HUDEP-2 (cell line): ENCODE measurements at regions not wholly inside any gene's neighbourhood (a gene's known extent, or its start where the extent isn't known, plus 50 kb on each side); places are given as distances from the start of the nearest gene placed in this dataset.
"Not testable (repeated sequence)": the region's sequence is repeated elsewhere in the genome, so short reads cannot be mapped to it uniquely, and the experiment has no call there.

Source experiments
- DNase-seq, 76 experiments: peaks; one replicate each; lab custom pipeline; 2025; ENCODE audit not compliant: unreplicated experiment in 76 of 76; lab: John Stamatoyannopoulos, UW

DNA sequence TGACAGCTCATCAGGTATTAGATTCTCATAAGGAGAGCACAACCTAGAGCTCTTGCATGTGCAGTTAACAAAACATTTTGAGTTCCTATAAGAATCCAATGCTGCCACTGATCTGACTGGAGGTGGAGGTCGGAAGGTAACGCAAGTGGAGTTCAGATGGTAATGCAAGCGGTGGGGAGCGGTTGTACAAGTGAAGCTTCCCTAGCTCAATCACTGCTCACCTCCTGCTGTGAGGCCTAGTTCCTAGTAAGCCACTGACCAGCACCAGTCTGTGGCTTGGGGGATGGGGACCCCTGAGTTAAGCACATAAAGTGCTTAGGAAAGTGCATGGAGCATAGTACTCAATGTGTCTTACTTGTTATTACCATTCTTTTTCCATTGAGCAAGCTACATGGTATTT, 983.2 kb upstream of the IGFBP7 start:
- DNase-seq = no peak

GRCh38 chr4:58090539-58090938, 980.4 kb upstream of the IGFBP7 start:
- no peak for DNase-seq

DNA sequence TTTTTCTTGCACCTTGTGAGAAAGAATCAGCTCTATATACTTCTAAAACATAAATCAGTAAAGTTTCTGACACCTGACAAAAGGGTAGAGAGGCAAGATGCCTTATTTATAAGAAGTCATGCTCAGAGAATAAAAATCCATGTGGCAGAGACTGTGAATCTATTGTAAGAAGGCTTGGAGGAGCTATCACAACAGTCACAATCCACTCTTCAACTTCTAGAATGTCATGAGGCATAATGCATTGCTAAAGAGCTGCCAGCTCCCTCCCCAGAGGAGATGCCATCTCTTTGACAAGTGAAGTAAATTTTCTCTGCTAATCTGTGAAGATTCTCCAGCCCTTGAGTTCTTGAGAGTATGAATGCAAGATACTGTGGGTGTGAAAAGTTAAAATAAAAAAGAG, 971.2 kb upstream of the IGFBP7 start:
- no peak for DNase-seq

DNA sequence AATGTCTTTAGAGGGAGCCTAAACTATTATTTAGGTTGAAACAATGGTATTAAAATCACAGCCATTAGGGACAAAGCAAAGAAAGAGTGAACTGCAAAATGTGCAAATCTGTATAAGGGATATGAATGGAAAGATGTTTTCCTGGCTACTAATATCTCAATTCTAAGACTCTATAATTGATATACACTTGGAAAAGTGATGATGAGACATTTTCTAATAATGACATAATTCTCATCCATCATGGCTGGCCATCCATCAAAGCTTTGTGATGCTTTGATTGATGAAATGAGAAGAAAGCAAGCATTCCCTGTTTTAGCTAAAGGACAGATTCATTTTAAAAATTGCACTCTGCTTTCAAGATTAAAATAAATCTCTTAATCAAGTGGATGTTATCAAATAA, 965.5 kb upstream of the IGFBP7 start:
- no peak for DNase-seq

GRCh38 chr4:58074382-58074781, 964.2 kb upstream of the IGFBP7 start:
- DNase-seq = no peak

- DNase-seq = no peak
Measured at GRCh38 chr4:58070726-58071125, 960.5 kb upstream of the IGFBP7 start.

- no peak for DNase-seq
Measured at GRCh38 chr4:58064653-58065052, 954.5 kb upstream of the IGFBP7 start.

GRCh38 chr4:58063404-58064160, 953.4 kb upstream of the IGFBP7 start:
- DNase-seq = no peak

GRCh38 chr4:58061967-58062366, 951.8 kb upstream of the IGFBP7 start:
- no peak for DNase-seq

- DNase-seq = no peak
Measured at GRCh38 chr4:58050439-58050838, 940.3 kb upstream of the IGFBP7 start.

GRCh38 chr4:58048491-58048890, 938.3 kb upstream of the IGFBP7 start:
- no peak for DNase-seq

DNA sequence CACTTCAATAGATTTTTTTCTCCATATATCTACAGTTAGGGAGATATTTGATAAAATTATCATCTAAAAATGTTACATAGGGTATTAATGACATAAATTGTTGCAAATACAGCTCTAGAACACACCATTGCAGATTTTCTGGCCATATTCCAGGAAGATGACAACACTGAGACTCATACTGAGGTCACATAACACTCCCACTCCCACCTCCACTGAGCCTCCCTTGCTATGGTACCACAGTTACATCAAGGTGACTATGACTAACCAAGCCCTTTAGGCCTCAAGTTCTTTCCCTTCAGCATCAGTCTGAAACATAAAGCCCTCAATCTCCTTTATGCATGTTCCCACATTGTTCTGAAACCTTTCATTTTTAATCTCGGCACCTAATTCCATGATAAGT, 932.0 kb upstream of the IGFBP7 start:
- DNase-seq = no peak

DNA sequence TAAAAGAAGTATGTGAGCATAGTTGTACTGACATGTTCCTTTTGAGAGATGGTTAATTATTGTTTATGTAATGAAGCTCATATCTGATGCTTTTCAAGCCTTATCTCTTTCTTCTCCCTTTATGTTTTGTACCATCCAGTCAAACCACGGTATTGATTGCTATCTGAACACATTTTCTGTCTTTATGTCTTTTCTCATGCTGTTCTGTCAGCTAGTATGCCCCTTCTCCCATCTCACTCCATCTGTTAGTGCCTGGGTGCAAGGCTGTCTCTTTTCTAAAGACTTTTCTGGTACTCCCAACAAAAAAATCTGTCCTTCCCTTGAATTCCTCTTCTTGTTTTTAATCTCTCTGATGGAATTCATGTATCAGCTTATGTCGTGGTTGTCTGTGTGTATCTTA, 883.8 kb upstream of the IGFBP7 start:
- no peak for DNase-seq

DNA sequence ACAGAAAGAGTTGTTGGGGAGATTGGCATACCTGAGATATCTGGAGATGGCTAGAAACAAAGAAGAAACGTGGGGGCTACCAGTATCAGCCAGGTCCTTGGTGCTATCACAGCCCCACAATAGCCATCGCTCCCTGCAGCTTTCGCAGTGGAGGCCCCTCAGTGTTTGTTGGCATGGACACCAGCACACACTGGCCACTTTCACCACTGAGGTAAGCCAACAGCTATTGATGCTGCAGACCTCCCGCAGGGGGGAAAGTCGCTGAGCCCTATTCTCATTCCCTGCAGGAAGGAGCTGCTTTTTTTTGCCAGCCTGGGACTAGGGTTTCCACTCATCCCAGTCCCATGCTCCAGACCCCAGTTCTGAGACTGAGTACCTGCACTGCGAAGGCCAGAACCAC, 879.2 kb upstream of the IGFBP7 start:
- no peak for DNase-seq

DNA sequence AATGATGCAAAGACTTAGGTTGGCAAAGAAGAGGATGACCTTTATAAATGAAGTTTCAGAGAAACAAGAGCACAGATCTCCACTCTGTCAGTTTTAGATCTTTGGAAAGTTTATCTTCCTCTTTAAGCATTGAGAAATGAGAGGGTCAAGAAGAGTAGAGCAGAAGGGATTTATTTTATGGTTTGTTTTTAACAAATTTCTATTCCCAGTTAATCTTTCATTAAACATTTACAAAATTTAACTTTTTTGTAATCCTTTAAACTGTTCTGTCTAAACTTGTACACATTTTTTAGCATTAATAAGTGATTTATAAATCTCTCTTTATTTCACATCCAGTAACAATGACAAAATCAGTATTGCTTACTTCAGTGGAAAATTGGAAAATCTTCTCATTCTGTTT, 875.0 kb upstream of the IGFBP7 start:
- no peak for DNase-seq

GRCh38 chr4:57981123-57981522, 870.9 kb upstream of the IGFBP7 start:
- DNase-seq = no peak

DNA sequence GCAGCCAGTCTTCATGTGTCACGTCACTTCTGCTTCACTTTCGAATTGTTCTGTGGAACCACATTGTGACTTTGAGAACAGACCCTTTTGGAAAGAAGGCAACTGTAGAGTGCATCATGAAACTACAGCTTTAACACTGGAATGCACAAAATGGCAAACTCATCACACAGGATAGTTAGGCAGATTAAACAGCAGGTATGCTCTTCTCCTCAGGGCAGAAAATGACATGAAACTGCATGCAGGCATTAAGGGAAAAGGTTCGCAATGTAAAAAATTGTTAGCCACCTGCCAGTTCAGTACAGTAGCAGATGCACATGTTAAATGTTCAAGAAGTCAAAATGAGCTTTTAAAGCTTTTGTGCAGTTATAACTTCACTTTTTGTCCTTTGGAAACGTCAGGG, 864.6 kb upstream of the IGFBP7 start:
- no peak for DNase-seq

DNA sequence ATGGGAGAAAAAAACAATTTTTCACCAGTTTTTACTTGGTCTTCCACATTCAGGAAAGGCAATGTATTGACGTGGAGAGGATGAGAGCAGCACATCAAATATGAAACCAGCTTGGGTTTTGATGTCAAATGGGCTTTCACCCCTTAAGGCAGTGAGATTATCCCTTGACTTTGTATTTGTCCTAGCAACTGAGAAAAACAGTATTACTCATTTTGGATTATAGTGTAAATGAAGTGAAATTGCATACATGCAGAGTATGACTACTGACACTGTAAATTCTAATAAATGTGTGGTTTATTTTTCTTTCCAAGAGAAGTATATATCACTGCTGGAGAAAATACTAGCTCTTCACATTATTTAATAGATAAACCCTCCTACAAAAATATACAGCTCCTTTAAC, 863.6 kb upstream of the IGFBP7 start:
- DNase-seq = no peak

DNA sequence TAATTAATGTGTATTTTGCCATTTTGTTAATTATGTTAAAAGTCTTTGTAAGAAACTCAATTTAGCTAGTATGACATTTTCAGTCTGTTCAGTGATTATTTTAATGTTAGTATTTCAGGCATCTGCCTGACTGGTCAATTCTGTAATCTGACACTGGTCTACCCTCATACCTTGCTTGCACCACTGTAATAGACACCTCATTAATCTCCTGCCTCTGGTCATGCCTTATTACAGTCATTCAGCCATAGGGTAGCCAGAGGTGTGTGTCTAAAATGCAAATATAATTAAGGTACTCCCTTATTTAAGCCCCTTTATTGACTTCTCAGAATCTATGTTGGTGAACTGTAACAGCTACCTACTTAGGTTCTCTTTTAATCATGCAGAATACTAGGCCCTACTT, 861.1 kb upstream of the IGFBP7 start:
- DNase-seq = no peak

GRCh38 chr4:57966987-57967760, 857.0 kb upstream of the IGFBP7 start:
- no peak for DNase-seq

DNA sequence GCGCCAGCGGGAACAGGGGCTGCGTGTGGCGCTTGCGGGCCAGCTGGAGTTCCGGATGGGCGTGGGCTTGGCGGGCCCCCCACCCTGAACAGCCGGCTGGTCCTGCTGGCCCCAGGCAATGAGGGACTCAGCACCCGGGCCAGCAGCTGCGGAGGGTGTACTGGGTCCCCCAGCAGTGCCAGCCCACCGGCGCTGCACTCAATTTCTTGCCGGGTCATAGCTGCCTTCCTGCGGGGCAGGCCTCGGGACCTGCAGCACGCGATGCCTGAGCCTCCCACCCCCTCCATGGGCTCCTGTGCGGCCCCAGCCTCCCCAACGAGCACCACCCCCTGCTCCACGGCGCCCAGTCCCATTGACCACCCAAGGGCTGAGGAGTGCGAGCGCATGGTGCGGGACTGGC, 855.2 kb upstream of the IGFBP7 start:
- DNase-seq = not testable (repeated sequence)

DNA sequence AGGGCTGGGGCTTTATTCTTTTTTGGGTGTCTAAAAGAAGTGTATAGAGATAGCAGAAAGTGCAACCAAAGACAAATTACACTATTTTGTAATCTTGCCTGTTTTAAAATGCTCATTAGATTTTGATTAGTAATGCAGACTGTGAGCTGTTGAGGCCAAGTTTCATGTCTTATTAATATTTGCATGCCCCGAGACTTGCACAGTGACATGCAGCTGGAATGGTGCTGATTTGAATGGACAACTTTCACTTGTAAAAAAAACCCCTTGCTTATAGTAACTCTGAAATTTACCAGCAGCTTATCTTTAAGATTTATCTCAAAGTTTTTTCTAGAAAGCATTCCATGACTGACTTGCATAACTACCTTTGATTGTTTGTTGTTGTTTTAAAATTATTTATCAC, 835.1 kb upstream of the IGFBP7 start:
- no peak for DNase-seq
